Thyroid gland (tissue), 4 donors: ENCODE measurements at regions not wholly inside any gene's neighbourhood (a gene's known extent, or its start where the extent isn't known, plus 50 kb on each side); places are given as distances from the start of the nearest gene placed in this dataset.

Experiments used
- DNase-seq, 2 donors: peaks; one replicate each; pipeline ENCODE4 v3.0.0-alpha.2; 2019
- H3K27ac ChIP-seq, 3 donors: fragments of 200-600 bp; sonication (generic); 1 replicate in 2 of 3; 2 replicates in 1 of 3; pipeline ENCODE4 v1.5.1; 2016 to 2019; ENCODE audit warnings: mild to moderate bottlenecking in 1 of 3, moderate library complexity in 1 of 3
- H3K27me3 ChIP-seq: fragments of 200-600 bp; sonication (generic); one replicate; pipeline ENCODE4 v1.5.1; 2019
- H3K36me3 ChIP-seq, 2 donors: fragments of 200-600 bp; sonication (generic); one replicate each; pipeline ENCODE4 v1.5.1; 2016 to 2019
- H3K4me1 ChIP-seq, 2 donors: fragments of 200-600 bp; sonication (generic); one replicate each; pipeline ENCODE4 v1.5.1; 2017 to 2019
- H3K4me3 ChIP-seq, 3 donors: fragments of 200-600 bp; sonication (generic); replicated peaks in 1 of 3; 1 replicate in 2 of 3; 2 replicates in 1 of 3; pipeline ENCODE4 v1.5.1; 2016; ENCODE audit warnings: mild to moderate bottlenecking in 1 of 3
- H3K9me3 ChIP-seq: fragments of 200-600 bp; sonication (generic); one replicate; pipeline ENCODE4 v1.5.1; 2017
- POLR2A ChIP-seq, 2 donors: fragments of 450-650 bp; IDR thresholded peaks; one replicate each; pipeline ENCODE4 v1.6.1; 2017; ENCODE audit warnings: antibody characterized with exemption in 2 of 2, mild to moderate bottlenecking in 2 of 2, moderate library complexity in 1 of 2
- WGBS, 2 donors: methylation state at CpG; one replicate each; pipeline ENCODE4 v1.1.5; 2017; 5-methylcytosine and 5-hydroxymethylcytosine counted together
- intact Hi-C: fragments of 100-400 bp; cut with DNase I; formaldehyde crosslinking; loops from one replicate; pipeline ENCODE4 v1.15.1; 2023
- TF ChIP-seq, protein P1 (sequence below), 6 experiments: fragments of 200-600 bp in 3 of 6; fragments of 450-650 bp in 3 of 6; sonication (generic) in 3 of 6; IDR thresholded peaks; one replicate each; pipeline ENCODE4 v1.5.1; 2016 to 2019; ENCODE audit warnings: antibody characterized with exemption in 6 of 6, mild to moderate bottlenecking in 2 of 6, inconsistent platforms in 1 of 6, moderate library complexity in 1 of 6

DNA sequence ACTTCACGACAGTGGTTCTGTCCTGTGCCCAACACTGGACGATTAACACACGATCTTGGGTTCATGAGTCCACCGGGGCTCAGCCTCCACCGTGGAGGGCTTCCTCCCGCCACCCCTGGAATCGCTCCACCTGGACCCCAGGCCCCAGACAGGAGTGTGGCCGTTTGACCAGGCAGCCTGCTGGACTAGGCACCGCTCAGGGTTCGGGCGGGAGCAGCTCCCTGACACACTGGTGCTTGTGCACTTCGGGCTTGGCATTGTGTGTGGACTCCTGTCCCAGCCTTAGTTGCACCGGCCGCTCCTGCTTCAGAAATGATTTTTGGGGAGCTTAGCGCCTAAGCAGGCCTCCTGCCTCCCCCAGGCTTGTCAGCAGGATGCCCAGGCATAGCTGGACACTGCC, 617.4 kb upstream of the SALL3 start:
- H3K4me3 ChIP-seq: no peak overlapping the region
- H3K36me3 ChIP-seq: no peaks in the 10 kb centered on the region
- H3K9me3 ChIP-seq: no peaks in the 10 kb centered on the region
- H3K27ac ChIP-seq: no peak overlapping the region
- no peaks in the 10 kb centered on the region for H3K27me3 ChIP-seq
- 81 to 94% methylated on average over 12 to 15 of the region's 15 CpGs for WGBS, 2 donors
- no peak for TF ChIP-seq POLR2A (IDR thresholded peaks at IDR 0.05)
- TF ChIP-seq, protein P1, sequence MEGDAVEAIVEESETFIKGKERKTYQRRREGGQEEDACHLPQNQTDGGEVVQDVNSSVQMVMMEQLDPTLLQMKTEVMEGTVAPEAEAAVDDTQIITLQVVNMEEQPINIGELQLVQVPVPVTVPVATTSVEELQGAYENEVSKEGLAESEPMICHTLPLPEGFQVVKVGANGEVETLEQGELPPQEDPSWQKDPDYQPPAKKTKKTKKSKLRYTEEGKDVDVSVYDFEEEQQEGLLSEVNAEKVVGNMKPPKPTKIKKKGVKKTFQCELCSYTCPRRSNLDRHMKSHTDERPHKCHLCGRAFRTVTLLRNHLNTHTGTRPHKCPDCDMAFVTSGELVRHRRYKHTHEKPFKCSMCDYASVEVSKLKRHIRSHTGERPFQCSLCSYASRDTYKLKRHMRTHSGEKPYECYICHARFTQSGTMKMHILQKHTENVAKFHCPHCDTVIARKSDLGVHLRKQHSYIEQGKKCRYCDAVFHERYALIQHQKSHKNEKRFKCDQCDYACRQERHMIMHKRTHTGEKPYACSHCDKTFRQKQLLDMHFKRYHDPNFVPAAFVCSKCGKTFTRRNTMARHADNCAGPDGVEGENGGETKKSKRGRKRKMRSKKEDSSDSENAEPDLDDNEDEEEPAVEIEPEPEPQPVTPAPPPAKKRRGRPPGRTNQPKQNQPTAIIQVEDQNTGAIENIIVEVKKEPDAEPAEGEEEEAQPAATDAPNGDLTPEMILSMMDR (IDR thresholded peaks at IDR 0.05): no peak
- H3K4me1 ChIP-seq: no peaks in the 10 kb centered on the region
- DNase-seq: no peak
- intact Hi-C loops: no loop called here

DNA sequence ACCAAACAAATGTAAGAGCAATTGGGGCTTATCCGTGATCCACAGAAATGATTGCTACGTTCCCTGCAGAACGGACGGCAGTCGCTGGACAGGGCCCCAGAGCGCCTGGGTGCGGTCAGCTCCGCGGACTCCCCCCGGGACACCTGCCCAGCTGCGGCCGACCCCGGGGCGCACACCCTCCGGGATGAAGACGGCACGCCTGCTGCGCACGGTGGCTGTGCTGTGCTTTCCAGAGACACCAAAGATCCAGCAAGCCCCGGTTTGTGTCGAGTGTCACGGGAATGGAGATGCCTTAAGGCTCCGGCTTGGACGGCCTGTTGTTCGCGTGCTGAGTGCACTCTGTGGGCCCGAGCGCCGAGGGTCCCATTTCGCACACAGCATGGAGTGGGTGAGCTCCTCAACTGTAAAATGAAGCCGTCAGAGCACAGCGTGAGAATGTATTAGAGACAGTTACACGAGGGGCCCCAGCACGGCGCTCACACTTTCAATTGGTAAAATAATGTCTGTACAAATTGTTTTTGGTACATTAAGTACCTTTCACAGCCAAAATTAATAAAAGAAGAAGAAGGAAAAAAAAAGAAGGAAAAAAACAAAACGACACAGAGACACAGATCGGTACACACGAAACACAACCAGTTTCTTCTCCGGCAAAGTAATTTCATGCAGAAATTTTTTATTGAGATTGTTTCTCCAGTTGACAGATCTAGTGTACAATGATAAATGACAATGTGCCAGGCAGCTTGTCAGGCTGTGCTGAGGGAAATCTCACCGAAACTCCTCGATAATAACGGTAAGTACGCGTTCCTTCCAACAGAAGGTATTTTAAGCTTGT, 615.8 kb upstream of the SALL3 start:
- Histone ChIP-seq H3K36me3 (no peaks in the 10 kb centered on the region), H3K27me3 (no peaks in the 10 kb centered on the region), H3K9me3 (no peaks in the 10 kb centered on the region), H3K27ac (no peak overlapping the region), H3K4me3 (no peak overlapping the region), H3K4me1 (no peaks in the 10 kb centered on the region)
- intact Hi-C loops: no loop called here
- TF ChIP-seq, protein P1 (IDR thresholded peaks at IDR 0.05): no peak
- no peak for TF ChIP-seq POLR2A (IDR thresholded peaks at IDR 0.05)
- no peak for DNase-seq
- WGBS, 2 donors: 86 to 92% methylated on average over 35 to 44 of the region's 44 CpGs

DNA sequence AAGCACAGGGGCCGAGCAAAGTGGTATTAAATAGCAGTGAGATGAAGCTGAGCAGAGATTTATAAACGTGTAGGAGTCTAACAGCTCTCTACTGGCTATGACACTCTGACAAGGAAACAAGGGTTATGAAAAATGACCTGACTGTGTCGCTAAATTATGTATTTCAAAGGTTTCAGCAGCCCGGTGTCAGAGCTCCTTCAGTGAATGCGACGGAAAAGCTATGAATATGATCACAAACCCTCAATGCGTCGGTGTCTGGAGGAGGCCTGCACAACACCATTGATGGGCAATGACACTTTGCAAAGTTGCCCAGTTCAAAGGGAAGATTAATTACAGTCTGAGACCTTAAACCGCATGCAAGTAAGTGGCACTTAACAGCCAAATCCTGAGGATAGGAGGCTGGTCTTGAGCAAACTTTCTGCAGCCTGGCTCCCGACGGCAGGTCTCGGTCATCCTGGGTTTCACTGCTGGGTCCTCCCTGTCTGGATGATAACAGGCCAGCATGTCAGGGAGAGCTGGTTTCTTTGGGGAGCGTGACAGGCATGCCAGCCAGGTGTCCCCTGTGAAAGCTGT, 615.1 kb upstream of the SALL3 start:
- WGBS, 2 donors: 78 to 79% methylated on average over 12 to 13 of the region's 13 CpGs
- Histone ChIP-seq H3K4me1 (no peaks in the 10 kb centered on the region), H3K27ac (no peak overlapping the region), H3K27me3 (no peaks in the 10 kb centered on the region), H3K36me3 (no peaks in the 10 kb centered on the region), H3K9me3 (no peaks in the 10 kb centered on the region), H3K4me3 (no peak overlapping the region)
- DNase-seq: no peak
- TF ChIP-seq POLR2A (IDR thresholded peaks at IDR 0.05): no peak
- TF ChIP-seq, protein P1 (IDR thresholded peaks at IDR 0.05): no peak
- intact Hi-C loops: no loop called here

DNA sequence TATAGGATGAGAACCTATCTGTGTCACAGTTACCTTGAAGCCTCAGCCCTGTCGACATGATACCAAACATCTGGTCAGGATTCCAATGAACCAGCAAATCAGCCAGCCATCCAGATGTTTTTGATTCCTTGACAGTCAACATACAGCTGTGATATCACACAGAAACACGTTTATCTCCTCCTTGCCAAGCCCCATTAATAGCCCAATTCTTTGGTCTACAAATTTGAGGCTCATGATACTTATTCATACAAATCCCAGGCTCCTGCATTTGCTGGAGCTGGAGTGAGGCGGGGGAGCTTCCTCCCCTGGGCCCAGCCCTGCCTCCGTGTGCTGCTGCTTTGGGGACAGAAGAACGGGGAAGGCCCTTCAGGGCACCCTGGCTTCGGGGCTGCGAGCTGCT, 611.6 kb upstream of the SALL3 start:
- intact Hi-C loops: no loop called here
- no peaks in the 10 kb centered on the region for H3K9me3 ChIP-seq
- no peaks in the 10 kb centered on the region for H3K27me3 ChIP-seq
- H3K27ac ChIP-seq: no peak overlapping the region
- DNase-seq: no peak
- no peak overlapping the region for H3K4me3 ChIP-seq
- H3K4me1 ChIP-seq: no peaks in the 10 kb centered on the region
- WGBS, 2 donors: 67 to 70% methylated on average over 2 to 5 of the region's 7 CpGs
- TF ChIP-seq POLR2A (IDR thresholded peaks at IDR 0.05): no peak
- TF ChIP-seq, protein P1 (IDR thresholded peaks at IDR 0.05): no peak
- no peaks in the 10 kb centered on the region for H3K36me3 ChIP-seq

DNA sequence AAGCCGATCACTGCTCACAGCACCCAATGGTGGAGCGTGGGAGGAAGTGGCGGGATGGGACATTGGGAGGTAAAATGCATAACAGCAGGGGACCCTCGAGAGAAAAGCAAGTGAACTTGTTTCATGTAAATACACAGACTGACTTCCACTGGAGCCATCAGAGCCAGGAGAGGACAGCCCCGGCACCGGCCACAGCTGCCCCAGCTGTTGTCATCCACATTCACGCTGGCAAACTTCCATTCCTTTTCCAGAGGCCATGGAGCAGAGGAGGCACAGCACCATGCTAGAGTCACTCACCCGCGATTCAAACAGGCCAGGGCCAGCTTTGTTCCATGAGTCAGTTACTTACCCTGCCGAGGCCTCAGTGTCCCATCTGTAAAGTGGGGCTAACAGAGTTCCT, 610.9 kb upstream of the SALL3 start:
- no peak for DNase-seq
- H3K27me3 ChIP-seq: no peaks in the 10 kb centered on the region
- intact Hi-C loops: no loop called here
- no peak overlapping the region for H3K27ac ChIP-seq
- TF ChIP-seq, protein P1 (IDR thresholded peaks at IDR 0.05): no peak
- no peak for TF ChIP-seq POLR2A (IDR thresholded peaks at IDR 0.05)
- H3K4me1 ChIP-seq: no peaks in the 10 kb centered on the region
- WGBS, 2 donors: 93 to 95% methylated on average over 10 of the region's 10 CpGs
- no peaks in the 10 kb centered on the region for H3K9me3 ChIP-seq
- H3K36me3 ChIP-seq: no peaks in the 10 kb centered on the region
- H3K4me3 ChIP-seq: no peak overlapping the region
